GM13977 (cell line): ENCODE measurements at regions not wholly inside any gene's neighbourhood (a gene's known extent, or its start where the extent isn't known, plus 50 kb on each side); places are given as distances from the start of the nearest gene placed in this dataset.
"Not testable (repeated sequence)": the region's sequence is repeated elsewhere in the genome, so short reads cannot be mapped to it uniquely, and the experiment has no call there.

Source experiments
- DNase-seq: peaks from one replicate; pipeline ENCODE4 v3.0.0; 2012; ENCODE audit warnings: low spot score
- CTCF ChIP-seq: IDR thresholded peaks from 2 replicates; pipeline ENCODE4 v1.5.1; 2012; ENCODE audit warnings: mild to moderate bottlenecking, control low read depth; ENCODE audit not compliant: insufficient read depth; ENCODE audit errors: extremely low read depth, missing control alignments
- in situ Hi-C: fragments of 300-500 bp; cut with MboI; formaldehyde crosslinking; loops from one replicate; pipeline ENCODE4 v1.12.0; 2022; ENCODE audit warnings: low sequenced_read_pairs, low pct_unique_long_range_greater_than_20kb, mixed read lengths, inconsistent platforms; ENCODE audit not compliant: unreplicated experiment

- DNase-seq, result no peak
- no peak for TF ChIP-seq CTCF
- in situ Hi-C loops, result no loop called here
These were observed 78.7 kb upstream of the ABI1 start for GRCh38 chr10:26939290-26939961.

- no peak for TF ChIP-seq CTCF
- in situ Hi-C loops, result no loop called here
- DNase-seq, result no peak
These were observed 77.8 kb upstream of the ABI1 start for GRCh38 chr10:26938578-26938977.

GRCh38 chr10:26937371-26937770 is 76.6 kb upstream of the ABI1 start:
- DNase-seq, result no peak

GRCh38 chr10:26934190-26934589 is 73.4 kb upstream of the ABI1 start:
- DNase-seq, in situ Hi-C loops: not testable (repeated sequence)

More at GRCh38 chr10:26937371-26937770, 76.6 kb upstream of the ABI1 start:
- TF ChIP-seq CTCF, result no peak
- in situ Hi-C loops, result no loop called here

- in situ Hi-C loops, result no loop called here
These were observed 71.8 kb upstream of the ABI1 start for GRCh38 chr10:26932576-26932975.

GRCh38 chr10:26931223-26931622 is 70.5 kb upstream of the ABI1 start:
- in situ Hi-C loops, result no loop called here
- TF ChIP-seq CTCF, result no peak
- DNase-seq, result peak; percentile 59

More at GRCh38 chr10:26932576-26932975, 71.8 kb upstream of the ABI1 start:
- DNase-seq, result no peak
- no peak for TF ChIP-seq CTCF

GRCh38 chr10:26922824-26923223 is 62.1 kb upstream of the ABI1 start:
- DNase-seq, in situ Hi-C loops: not testable (repeated sequence)

GRCh38 chr10:26919156-26919860 is 58.5 kb upstream of the ABI1 start:
- in situ Hi-C loops, DNase-seq: not testable (repeated sequence)
